ENCODE measurements at regions not wholly inside any gene's neighbourhood (a gene's known extent, or its start where the extent isn't known, plus 50 kb on each side); places are given as distances from the start of the nearest gene placed in this dataset.

DNA sequence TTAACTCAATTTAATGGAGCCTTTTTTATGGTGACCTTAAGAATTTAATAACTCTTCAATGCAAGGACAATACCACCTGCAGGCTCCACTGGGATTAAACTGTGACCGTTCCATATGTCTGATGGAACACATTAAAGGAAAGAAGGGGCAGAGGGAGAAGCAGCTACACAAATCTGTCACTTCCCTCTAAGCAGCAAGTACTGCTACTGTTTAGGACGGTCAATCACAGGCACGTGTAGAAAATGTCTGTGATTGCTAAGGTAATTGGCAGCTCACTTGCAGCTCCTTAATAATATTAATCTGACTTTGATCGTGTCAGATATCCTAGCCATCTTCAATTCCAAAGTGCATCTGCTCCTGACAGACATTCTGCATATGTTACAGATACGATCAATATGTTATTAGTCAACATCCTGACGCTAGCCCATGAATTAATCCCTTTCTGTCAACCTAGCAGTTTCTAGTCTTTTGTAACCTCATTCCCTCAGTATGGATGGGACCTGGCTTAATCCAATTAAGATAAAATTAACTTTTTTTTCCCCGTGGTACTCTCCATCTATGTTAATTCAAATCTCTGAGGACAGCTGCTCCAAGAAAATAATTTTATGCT is 1012.4 kb downstream of the AMY1C start:
- no CpG with 5 or more reads among the region's 7 CpGs for WGBS (ENCODE audit: extremely low coverage, insufficient read length, low lambda C conversion rate)
- Histone ChIP-seq H3K4me2 (ENCODE audit: insufficient read depth, insufficient read length, low read length) (no peak overlapping the region), H3K4me1 (ENCODE audit: insufficient read depth, low read length) (no peaks in the 10 kb centered on the region), H3K9ac (ENCODE audit: extremely low read depth, insufficient read length, low read length) (no peak overlapping the region), H4K8ac (replicated peaks; ENCODE audit: insufficient read length, low read depth, low read length) (no peak overlapping the region), H4K5ac (ENCODE audit: insufficient read length, low read depth, low read length) (no peak overlapping the region), H2BK120ac (ENCODE audit: low read depth, low read length, poor library complexity, severe bottlenecking) (no peak overlapping the region), H3K79me2 (ENCODE audit: insufficient read depth, low read length) (no peaks in the 10 kb centered on the region), H2BK12ac (ENCODE audit: insufficient read length, low read depth, low read length) (no peak overlapping the region), H2AK5ac (ENCODE audit: insufficient read length, low read length) (no peak overlapping the region), H3K23ac (ENCODE audit: insufficient read length, low read depth, low read length) (no peak overlapping the region), H2BK5ac (ENCODE audit: insufficient read length, low read length) (no peak overlapping the region), H3K27me3 (ENCODE audit: insufficient read depth, low read length) (no peaks in the 10 kb centered on the region), H2BK15ac (ENCODE audit: low read depth, low read length) (no peak overlapping the region), H2BK20ac (ENCODE audit: low read depth, low read length, poor library complexity, severe bottlenecking) (no peak overlapping the region), H3K27ac (ENCODE audit: insufficient read length, low read depth, low read length) (no peak overlapping the region), H3K4ac (ENCODE audit: low read depth, low read length) (no peak overlapping the region), H3T11ph (ENCODE audit: low read length) (no peak overlapping the region), H4K91ac (ENCODE audit: insufficient read length, low read depth, low read length) (no peak overlapping the region), H3K14ac (ENCODE audit: insufficient read depth, low read length) (no peak overlapping the region), H3K18ac (ENCODE audit: insufficient read length, low read depth, low read length) (no peak overlapping the region), H3K9me3 (ENCODE audit: control insufficient read depth, low read depth, low read length) (no peaks in the 10 kb centered on the region), H3K79me1 (ENCODE audit: insufficient read depth, low read depth, low read length, poor library complexity, severe bottlenecking) (no peaks in the 10 kb centered on the region), H2AFZ (ENCODE audit: low read length) (no peak overlapping the region), H3K23me2 (ENCODE audit: insufficient read length, low read depth, low read length, poor library complexity, severe bottlenecking) (no peaks in the 10 kb centered on the region), H4K20me1 (ENCODE audit: control insufficient read depth, insufficient read depth, insufficient read length) (no peaks in the 10 kb centered on the region), H3K56ac (ENCODE audit: insufficient read length, low read depth, low read length) (no peak overlapping the region)
- H3K9me3 Mint-ChIP-seq = peaks cover 0 to 3% of the 10 kb centered on the region in 2 experiments; a peak in 2 of 5 replicates
- no peak overlapping the region for H3K4me3 Mint-ChIP-seq
- no peak for DNase-seq
- TF ChIP-seq, protein P1, sequence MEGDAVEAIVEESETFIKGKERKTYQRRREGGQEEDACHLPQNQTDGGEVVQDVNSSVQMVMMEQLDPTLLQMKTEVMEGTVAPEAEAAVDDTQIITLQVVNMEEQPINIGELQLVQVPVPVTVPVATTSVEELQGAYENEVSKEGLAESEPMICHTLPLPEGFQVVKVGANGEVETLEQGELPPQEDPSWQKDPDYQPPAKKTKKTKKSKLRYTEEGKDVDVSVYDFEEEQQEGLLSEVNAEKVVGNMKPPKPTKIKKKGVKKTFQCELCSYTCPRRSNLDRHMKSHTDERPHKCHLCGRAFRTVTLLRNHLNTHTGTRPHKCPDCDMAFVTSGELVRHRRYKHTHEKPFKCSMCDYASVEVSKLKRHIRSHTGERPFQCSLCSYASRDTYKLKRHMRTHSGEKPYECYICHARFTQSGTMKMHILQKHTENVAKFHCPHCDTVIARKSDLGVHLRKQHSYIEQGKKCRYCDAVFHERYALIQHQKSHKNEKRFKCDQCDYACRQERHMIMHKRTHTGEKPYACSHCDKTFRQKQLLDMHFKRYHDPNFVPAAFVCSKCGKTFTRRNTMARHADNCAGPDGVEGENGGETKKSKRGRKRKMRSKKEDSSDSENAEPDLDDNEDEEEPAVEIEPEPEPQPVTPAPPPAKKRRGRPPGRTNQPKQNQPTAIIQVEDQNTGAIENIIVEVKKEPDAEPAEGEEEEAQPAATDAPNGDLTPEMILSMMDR (conservative IDR thresholded peaks at IDR 0.05) = no peak
- no peaks in the 10 kb centered on the region for H3K36me3 Mint-ChIP-seq (ENCODE audit: insufficient read depth in 1 of 3, low read depth in 3 of 3)
- no peaks in the 10 kb centered on the region for H3K4me1 Mint-ChIP-seq
- H3K27ac Mint-ChIP-seq = no peak overlapping the region
- no peaks in the 10 kb centered on the region; the same call in 1 of the 2 replicates for H3K27me3 Mint-ChIP-seq (ENCODE audit: low read depth)

Data from H9 (cell line).